Stimulated activated CD8-positive, alpha-beta memory T cell treated with anti-CD3 and anti-CD28 coated beads, Interleukin-4, amount 100 ng/mL, for 48 hours (primary cell): ENCODE measurements at regions not wholly inside any gene's neighbourhood (a gene's known extent, or its start where the extent isn't known, plus 50 kb on each side); places are given as distances from the start of the nearest gene placed in this dataset.
"Not testable (repeated sequence)": the region's sequence is repeated elsewhere in the genome, so short reads cannot be mapped to it uniquely, and the experiment has no call there.

ENCODE experiments used
- DNase-seq: peaks from one replicate; pipeline ENCODE4 v3.0.0-alpha.2; 2020

DNA sequence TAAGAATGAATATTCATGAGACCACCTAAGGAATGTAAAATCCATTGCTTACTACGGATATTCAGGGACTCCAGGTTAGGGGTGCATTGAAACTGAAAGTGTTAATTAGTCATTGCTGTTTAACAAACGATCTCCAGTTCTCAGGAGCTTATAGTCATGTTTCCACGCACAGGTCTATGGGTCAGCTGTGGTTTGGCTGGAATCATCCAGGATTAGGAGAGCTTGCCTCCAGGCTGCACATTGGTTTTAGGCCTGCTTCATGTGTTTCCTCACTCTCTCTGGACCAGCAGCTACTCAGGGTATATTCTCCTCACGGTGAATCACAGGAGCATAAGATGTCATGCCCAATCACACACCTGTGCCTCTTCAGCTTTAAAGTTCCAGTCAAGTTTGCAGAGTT, 98.9 kb downstream of the ATXN3L start:
- DNase-seq: no peak

DNA sequence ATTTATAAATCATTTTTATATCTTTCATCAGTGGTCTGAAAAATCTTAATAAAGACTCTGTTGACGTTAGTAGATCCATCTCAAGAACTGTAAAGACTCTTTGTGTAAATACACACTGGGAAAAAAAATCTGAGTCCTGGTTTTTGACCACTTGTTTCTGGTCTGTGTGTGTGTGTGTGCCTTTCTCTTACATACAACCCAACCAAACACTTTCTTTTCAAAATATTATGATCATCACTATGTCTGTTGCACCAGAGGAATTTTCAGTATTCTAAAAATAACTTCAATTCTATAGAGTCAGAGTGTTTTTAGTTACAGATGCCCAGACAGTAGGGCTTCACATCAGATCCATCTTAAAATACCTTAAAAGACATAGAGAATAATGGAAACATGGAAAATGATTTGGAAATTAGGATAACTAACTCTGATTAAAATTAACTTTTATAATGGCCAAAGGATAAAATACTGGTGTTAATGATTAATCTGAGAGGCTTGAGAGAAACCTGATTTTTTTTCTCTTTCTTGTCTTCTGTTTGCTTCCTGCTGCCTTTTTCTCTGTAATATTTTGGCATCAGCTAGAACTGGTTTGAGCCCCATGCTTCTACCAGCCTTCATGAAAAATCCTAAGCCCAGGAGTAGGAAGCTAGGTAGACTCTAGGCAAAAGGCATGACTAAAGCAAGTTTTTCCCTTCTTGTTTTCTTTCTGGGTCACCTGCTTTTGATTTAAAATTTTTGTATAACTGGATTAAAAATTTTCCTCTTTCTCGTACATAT, 99.7 kb downstream of the ATXN3L start:
- DNase-seq: no peak

DNA sequence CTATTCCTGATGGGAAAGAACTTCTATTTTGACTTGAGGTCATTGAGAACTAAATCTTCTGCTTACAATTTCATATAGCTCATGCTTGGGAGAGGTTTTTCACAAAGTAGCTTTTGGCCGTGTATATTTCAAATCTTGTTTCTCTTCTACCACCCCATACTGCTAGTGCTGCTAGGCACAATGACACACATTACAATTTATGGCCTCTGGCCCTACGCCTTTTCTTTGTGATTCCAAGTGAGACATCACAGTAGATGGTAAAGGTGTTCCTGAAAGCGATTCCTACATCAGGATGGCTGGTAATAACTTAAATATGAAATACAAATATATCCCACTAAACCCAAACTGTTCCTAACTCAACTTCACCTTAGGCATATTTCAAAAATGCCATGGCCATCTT, 101.1 kb downstream of the ATXN3L start:
- DNase-seq: no peak

DNA sequence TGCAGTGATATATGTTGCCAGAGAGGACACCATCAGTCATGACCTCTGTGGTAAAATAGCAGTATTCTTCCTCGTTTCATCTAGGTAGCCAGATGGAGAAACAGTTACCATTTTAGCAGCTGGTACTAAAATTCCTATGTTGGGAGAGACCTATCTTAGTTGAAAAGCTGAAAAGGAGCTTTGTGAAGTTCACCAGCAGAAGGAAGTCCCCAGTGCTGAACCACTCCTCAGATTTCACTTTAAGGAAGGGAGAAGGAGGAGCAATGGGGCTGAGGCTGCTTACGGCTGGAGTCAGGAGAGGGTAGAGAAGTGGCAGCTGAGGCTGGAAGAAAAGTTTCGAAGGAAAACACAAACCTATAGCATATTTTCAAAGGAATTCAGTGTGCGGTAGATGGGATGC, 103.7 kb downstream of the ATXN3L start:
- no peak for DNase-seq

DNA sequence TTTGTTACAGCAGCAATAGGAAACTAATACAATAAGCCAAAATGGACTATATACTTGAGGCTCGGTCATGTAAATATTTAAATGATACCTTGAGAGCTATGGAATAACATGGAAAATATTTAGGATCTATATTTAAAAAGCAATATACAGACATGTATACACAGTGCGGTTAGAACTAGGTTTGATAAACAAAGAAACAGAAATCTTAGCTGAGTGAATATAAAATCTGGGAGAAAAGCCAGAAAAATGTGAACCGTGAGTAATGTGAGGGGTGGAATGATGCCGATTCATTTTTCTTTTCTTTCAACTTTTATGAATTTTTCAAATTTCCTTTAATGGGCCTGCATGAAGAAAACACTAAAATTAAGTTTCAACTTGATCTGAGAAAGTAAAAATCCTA, 104.1 kb downstream of the ATXN3L start:
- no peak for DNase-seq

DNA sequence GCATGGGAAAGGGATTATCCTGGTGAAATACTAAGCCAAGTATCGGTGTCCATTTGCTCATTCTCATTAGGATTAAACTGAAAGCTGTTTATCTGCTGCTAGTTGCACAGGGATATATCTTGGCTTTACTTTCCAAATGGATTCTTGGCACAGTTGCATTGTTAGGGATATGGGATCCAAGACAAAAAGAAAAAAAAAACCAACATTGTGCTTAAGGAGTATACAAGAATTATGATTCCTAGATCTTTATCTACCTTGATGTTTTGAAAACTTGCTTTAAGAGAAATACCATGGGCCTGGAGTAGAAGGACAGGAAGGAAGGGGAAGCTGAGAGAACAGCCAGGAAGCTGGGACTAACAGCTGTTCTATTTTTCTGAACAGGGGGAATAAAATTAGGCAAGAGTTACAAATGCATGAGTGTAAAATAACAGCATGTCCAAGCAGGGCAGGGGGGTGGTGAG, 107.6 kb downstream of the ATXN3L start:
- no peak for DNase-seq

DNA sequence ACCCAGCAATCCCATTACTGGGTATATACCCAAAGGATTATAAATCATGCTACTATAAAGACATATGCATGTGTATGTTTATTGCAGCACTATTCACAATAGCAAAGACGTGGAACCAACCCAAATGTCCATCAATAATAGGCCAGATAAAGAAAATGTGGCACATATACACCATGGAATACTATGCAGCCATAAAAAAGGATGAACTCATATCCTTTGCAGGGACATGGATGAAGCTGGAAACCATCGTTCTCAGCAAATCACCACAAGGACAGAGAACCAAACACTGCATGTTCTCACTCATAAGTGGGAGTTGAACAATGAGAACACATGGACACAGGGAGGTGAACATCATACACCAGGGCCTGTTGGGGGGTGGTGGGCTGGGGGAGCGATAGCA, 109.7 kb downstream of the ATXN3L start:
- not testable (repeated sequence) for DNase-seq

DNA sequence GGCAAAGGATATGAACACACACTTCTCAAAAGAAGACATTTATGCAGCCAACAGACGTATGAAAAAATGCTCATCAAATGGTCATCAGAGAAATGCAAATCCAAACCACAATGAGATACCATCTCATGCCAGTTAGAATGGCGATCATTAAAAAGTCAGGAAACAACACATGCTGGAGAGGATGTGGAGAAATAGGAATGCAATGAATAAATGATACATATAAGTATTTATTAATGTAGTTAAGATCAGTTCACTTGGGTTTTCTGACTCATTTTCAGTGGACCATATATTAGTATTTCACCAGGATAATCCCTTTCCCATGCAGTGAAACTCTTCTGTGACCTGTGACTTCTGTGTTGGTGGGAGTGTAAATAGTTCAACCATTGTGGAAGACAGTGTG, 110.1 kb downstream of the ATXN3L start:
- DNase-seq: not testable (repeated sequence)

DNA sequence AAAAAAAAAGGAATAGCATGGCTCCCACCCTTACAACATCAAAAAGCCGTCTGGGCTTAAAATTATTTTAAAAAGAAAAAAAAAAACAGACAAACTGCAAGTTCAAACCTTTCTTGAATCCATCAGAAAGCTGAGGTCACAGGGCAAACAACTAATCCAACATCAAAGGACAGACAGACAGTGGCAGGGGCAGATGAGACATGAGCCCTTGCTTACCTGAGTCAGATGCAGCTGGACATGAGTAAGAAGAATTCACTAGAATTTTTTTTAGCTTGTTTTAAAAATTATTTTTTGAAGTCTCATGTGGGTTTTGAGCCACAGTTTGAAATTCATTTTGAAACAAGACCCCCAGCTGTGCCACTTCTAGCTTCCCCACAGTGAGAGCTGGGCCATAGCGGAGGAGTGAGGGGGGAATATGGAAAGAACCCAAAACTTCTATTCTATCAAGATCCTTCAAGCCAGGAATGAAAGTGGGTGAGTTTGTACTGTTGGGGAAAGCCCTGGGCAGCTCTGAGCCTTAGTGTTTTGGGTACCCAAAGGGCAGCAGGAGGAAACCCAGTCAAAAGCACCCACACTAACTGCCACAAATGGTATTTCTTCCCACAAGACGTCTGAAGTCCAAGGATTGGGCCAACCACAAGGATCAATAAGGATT, 111.4 kb downstream of the ATXN3L start:
- no peak for DNase-seq

DNA sequence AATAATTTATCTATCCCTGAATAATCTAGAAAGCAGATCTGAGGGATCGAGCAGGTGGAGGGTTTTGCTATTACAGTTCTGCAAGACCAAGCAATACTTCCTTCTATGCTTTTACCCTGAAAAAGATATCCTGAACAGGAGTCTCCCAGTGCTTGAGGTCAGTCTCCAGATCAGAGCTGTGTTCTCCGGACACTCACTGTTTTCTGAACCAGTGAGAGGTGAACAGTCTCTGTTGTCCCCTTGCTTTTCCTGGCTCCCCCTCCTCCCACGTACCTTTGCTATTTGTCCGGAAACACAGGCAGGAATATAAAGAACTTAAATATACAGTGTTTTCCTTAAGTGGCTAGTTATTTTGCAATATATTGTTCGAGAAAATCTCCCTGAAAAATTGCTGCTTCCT, 116.6 kb downstream of the ATXN3L start:
- no peak for DNase-seq

DNA sequence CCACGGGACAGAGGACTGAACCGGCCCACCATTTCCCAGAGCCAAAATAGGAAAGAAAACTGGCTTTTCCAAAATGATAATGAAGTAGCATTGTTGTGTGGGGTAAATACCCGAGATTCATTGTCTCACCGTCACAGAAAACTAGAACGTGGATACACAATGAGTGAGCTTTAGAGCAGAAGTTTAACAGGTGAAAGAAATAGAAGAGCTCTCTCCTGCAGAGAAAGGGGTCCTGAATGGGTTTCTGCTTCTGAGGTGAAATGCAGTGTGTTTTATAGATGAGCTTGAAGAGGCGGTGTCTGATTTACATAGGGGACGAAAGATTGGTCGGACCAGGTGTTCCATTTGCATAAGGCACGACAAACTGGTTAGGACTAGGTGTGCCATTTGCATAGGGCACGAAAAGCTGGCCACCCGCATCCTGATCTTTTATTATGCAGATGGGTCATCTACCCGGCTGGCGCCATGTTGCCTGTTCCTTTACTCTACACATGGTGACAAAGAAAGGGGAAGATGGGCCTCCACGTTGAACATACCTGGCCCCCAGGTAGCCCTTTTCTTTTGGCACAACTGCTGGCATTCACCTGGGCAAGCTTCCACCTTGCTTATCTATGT, 118.1 kb downstream of the ATXN3L start:
- DNase-seq: no peak

DNA sequence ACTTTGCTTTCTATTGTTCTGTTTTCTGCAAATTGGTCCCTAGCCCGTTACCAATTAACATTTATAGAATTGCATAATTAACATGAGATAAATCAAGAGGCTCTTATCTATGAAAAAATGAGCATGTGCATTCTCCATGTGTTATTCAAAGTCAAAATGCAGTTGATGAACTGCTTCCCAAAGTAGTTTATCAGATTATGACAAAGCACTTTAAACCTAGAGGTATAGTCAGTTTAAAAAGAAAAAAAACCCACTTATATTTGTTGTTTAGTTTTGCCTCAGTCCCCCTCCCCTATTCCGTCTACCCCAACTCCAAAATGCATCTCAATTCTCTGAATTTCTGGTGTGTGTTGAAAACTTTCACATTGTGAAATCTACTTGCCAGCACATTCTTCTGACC, 119.5 kb downstream of the ATXN3L start:
- DNase-seq: no peak

DNA sequence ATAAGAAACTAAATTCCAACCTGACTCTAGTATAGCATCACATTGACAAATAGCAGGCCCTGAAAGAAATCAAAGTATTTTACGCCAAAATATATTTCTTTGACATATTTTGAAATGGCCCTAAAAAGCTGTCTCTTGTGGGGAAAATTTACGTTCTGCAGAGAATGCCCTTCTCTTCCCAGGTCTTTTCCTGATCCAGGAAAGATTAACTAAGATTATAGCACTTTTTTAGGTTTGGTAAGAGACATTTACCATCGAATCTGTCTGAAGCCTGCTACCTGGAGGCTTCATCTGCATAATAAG, 121.1 kb downstream of the ATXN3L start:
- DNase-seq: no peak

DNA sequence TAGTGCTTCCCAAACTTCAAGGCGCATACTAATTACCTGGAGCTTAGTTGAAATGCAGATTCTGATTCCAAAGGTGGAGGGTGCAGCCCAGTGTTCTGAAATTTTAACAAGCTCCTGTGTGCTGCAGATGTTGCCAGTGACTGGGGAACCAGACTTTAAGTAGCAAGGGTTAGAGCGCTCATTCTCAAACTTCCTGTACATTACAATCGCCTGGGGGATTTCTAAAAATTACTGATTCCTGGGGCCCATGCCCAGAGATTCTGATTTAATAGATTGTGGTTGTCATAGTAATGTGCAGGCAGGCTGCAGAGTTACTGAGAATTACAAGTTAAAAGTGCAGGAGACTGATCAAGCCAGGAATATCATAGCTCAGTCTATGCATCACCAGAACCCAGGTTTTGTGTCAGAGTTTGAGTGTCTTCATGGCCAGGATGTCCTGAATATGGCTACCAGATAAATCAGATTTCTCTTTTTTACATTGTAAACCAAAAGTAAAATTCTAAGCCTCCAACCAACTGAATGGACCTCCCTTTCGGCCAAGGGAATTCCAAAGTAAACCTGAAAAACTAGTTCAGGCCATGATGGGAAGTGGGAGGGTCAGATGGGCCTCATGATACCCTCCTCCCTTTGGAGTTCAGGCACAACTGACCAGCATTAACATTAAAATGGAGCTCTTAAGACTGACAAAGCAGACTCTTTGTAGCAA, 121.6 kb downstream of the ATXN3L start:
- no peak for DNase-seq

DNA sequence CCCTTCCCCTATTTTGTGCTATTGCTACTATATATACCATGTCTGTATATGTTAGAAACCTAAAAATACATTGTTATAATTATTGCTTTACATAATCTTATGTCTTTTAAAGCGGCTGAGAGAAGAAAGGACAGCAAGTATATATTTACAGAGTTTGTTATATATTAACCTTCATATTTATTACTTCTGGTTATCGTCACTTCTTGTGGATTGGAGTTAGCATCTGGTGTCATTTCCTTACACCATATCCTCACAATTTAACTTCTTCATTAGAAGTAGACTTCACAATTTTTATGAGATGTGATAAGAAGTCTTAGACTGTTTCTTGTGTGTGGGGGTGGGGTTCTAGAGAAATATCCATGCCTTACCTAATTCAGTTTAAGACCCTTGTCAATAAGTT, 123.1 kb downstream of the ATXN3L start:
- no peak for DNase-seq

DNA sequence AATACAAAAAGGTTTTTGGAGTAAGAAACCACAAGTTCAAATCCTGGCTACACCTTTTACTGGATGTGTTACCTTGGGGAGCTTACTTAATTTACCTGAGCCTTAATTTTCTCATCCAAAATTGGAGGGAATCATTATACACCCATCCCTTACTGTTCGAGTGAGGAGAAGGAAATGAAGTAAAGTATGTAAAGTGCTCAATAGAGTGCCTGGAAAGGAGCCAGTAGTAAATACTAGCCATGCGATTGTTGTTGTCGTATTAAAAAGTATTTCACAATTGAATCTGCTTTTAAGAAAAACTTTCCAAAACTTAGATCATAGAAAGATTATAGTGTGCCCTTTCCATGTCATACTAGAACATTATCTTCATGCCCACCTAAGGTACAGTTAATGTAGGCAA, 124.5 kb downstream of the ATXN3L start:
- no peak for DNase-seq

DNA sequence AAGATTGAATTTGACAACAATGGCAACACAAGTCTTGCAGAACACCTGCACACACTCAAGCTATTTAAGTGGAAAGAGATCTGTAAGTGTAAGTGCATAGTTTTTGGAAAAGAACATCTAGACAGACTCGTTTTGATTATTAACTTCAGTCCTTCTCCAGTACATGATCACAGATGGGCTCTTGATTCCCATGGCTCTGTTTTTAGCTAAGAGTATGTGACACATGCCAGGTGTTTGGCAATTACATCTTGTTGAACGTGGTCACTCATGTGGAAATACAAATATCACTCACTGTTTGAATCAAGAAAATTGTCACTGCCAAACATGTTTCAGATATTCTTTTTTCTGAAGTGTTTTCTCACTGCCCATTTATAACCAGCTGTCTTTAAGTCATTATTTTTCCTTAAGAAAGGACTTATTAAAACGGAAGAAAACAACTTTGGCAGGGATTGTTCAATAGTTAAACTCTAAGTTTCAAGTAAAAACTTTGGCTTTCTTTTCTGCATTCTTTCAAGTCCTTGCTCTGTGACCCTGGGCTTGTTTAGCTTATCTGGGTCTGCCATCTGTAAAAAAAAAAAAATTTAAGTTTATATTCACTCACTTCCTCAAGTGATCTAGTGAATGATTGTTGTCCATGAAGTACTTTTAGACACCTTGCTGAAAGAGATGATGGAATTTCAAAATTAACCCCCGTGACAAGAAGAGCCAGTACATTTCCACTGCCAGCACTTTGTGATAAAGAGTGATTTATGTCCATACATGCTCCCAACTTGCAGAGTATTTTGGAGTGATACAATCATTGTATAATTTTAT, 125.4 kb downstream of the ATXN3L start:
- no peak for DNase-seq

DNA sequence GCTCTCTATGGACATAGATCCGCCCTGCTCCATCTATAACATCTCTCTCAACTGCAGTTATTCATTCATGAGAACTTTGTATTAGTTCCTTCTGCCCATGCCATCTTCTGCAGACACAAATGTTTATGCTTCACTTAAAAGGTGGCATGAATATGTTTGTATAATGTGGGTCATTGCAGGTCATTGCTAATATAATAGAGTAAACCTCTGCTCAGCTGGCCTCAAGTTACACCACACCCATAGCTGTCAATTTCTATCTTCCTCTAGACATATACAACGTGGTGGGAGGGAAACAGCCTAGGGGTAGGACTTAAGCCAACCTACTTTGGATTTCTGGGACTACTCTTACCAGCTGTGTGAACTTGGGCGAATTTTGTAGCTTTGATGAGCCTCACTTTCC, 129.8 kb downstream of the ATXN3L start:
- no peak for DNase-seq

DNA sequence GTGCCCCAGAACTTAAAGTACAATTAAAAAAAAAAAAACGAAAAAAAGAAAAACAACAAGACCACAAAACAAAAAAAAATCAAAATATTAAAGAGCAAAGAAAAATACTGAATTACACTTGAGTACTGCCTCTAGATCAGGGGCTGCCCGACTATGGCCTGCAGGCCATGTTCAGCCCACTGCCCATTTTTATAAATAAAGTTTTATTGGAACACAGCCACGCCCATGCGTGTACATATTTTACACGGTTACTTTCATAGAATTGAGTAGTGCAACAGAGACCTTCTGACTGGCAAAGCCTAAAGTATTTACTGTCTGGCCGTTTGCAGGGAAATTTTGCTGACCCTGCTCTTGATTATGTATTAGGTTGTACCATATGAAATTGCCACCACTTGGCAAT, 130.5 kb downstream of the ATXN3L start:
- no peak for DNase-seq

DNA sequence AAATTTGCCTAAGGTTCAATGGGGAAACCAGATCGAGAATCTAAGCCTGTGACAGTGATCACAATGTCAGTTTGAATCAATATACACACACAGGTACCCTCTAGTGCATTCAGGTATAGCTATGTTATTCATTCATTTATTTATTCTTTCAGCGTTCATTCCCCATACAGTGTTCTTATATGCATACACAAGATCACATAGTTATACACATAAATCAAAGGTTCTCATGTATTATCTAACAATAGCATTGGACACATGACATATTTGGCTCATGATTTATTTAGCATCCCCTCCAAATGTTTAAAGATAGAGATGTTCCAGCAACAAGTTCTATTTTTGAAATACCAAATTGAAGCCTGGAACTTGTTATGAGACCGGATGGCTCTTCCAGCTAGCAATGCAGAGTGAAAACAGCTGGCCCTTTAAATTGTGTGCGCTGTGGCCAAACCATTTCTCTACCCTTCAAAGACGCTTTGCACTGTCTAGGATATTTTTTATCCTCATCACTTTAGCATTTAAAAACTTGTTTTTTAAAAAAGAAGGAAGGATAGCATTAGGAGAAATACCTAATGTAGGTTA, 131.0 kb downstream of the ATXN3L start:
- DNase-seq: no peak

DNA sequence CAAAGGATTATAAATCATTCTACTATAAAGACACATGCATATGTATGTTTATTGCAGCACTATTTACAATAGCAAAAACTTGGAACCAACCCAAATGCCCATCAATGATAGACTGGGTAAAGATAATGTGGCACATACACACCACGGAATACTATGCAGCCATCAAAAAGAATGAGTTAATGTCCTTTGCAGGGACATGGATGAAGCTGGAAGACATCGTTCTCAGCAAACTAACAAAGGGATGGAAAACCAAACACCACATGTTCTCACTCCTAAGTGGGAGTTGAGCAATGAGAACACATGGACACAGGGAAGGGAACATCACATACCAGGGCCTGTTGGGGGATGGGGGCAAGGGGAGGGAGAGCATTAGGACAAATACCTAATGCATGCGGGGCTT, 133.2 kb downstream of the ATXN3L start:
- DNase-seq: not testable (repeated sequence)

DNA sequence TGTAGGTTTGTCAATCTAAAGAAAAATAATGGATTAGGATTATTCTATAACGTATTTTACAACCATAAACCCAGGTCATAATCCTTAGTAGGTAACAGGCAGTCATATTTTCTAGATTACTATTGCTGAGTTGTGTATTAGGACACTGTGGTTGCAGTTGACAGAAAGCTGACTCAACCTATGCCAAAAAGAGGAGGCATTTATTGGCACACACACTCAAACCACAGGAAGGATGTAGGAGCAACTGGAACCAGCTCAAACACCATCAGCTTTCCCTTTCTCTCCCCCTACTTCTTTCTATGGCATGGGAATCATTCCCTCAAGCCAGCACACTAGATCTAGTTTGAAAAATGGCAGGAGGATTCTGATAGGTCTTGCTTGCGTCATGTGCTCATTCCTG, 136.4 kb upstream of the FAM9C start:
- DNase-seq: no peak

DNA sequence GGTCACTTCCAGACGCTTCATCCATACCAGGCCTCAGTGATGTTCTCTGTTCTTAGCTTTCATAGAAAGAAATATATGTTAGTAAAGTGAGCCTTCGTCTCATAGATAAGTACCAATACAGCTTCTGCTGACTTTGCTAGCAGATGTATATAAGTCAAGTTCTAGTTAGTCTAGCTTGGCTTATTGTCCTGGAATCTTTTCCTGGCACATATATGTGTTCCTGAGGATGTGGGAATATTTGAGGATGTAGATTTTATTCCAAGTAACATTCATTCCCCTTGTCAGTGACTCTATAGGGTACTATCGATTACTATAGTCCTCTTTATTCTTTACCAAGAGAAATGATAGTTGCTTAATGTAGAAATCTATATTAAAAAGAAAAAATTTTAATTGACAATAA, 135.2 kb upstream of the FAM9C start:
- no peak for DNase-seq
